GM21825 (cell line): ENCODE measurements at regions not wholly inside any gene's neighbourhood (a gene's known extent, or its start where the extent isn't known, plus 50 kb on each side); places are given as distances from the start of the nearest gene placed in this dataset.
"Not testable (repeated sequence)": the region's sequence is repeated elsewhere in the genome, so short reads cannot be mapped to it uniquely, and the experiment has no call there.

Experiments
- ATAC-seq: cut with Tn5 transposase; IDR thresholded peaks from one replicate; pipeline ENCODE4 v1.9.1; 2021; ENCODE audit warnings: mild to moderate bottlenecking, moderate library complexity; ENCODE audit not compliant: unreplicated experiment

- no peak for ATAC-seq
These were observed 202.1 kb upstream of the SMIM30 start for GRCh38 chr7:113320419-113320818.

DNA sequence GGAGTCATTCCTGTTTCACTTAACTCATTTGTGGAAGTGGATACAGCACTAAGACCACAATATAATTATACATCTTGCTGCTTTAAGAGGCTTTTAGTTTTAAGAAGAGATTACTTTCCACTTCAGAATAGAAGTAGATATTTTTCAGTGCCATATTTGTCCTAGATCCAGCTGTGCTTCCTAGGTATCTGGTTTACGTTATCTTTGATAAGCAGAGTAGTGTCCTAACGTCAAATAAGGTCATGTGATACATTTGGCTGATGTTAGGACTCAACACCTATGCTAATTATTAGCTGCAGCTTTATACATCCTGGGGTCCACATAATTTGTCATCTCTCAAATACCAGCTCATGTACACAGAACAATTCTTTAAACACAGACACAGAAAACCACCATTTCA lies 196.2 kb upstream of the SMIM30 start:
- ATAC-seq = no peak

GRCh38 chr7:113308399-113308798 lies 190.0 kb upstream of the SMIM30 start:
- no peak for ATAC-seq

GRCh38 chr7:113307147-113307546 lies 188.8 kb upstream of the SMIM30 start:
- no peak for ATAC-seq

DNA sequence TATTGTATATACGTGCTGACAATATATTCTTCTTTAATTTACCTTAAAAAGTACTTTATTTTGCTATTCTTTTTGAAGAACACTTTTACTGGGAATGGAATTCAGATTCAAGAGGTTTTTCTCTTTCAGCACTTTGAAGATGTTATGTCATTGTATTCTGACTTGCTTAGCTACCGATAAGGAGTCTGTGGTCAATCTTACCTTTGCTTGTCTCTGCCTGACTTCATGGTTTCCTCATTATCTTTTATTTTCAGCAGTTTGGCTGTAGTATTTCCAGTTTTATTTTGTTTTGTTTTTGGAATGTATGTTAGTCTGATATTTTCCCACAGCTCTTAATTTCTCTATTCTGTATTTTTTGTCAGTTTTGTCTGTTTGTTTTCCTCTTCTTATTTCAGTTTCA lies 187.9 kb upstream of the SMIM30 start:
- no peak for ATAC-seq

- ATAC-seq = no peak
These were observed 185.8 kb upstream of the SMIM30 start for GRCh38 chr7:113304104-113304503.

- ATAC-seq = not testable (repeated sequence)
These were observed 185.0 kb upstream of the SMIM30 start for GRCh38 chr7:113303388-113303787.

- no peak for ATAC-seq
These were observed 183.6 kb upstream of the SMIM30 start for GRCh38 chr7:113301983-113302382.

DNA sequence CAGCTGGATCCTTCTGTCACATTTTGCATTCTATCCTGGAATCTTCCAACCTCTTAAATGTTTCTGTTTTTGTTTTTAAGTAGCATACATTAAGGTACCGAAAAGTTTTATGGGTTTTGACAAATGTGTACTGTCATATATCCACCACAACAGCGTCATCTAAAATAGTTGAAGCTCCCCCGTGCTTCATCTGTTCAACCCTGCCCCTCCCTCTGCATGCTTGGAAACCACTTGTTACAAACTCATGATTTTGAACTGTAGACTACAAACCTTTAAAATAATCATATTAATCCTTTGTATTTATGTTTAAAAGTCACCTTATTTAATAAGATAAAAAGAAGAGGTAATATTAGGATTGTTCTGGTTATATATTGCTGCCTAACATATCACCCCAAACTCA lies 182.8 kb upstream of the SMIM30 start:
- ATAC-seq = no peak

- no peak for ATAC-seq
These were observed 181.4 kb upstream of the SMIM30 start for GRCh38 chr7:113299748-113300147.

GRCh38 chr7:113298501-113298900 lies 180.1 kb upstream of the SMIM30 start:
- no peak for ATAC-seq

DNA sequence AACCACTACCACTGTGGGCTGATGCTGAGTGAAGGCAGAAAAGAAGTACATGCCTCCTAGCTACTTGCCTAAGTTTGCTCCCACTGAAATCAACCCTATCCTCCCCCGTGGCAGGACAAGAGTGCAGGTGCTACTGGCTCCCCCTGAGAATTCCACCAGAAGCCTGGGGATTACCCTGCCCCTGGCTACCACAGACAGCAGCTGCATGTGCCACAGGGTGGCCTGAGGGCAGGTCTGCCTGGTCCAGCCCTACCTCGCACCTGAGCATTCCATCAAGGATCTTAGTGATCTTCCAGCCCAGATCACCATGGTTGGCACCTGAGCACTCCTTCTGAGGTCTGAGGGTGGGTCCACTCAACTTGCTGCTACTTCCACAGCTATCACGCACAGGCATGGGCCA lies 176.4 kb upstream of the SMIM30 start:
- ATAC-seq = no peak

GRCh38 chr7:113292105-113292504 lies 173.8 kb upstream of the SMIM30 start:
- ATAC-seq = no peak

GRCh38 chr7:113291058-113291457 lies 172.7 kb upstream of the SMIM30 start:
- ATAC-seq = no peak

- ATAC-seq = peak; percentile 73
These were observed 170.9 kb upstream of the SMIM30 start for GRCh38 chr7:113289140-113289740.

DNA sequence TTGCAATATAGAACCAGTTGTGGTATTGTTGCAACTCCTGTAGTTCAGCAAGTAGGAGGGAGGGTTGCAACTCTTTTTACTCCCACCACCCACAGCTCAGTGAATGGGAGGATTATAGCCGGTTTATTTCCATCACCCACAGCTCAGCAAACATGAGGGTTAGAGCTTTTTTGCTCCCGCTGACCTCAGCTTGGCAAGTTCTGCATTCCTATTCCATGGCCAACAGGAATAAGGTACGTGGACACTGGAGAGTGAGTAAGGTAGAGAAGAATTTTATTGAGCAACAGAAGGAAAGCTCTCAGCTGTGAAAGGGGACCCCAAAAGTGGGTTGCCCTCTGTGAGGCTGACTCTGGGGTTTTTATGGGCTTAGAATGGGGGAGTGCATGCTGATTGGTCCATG lies 167.1 kb upstream of the SMIM30 start:
- ATAC-seq = no peak

DNA sequence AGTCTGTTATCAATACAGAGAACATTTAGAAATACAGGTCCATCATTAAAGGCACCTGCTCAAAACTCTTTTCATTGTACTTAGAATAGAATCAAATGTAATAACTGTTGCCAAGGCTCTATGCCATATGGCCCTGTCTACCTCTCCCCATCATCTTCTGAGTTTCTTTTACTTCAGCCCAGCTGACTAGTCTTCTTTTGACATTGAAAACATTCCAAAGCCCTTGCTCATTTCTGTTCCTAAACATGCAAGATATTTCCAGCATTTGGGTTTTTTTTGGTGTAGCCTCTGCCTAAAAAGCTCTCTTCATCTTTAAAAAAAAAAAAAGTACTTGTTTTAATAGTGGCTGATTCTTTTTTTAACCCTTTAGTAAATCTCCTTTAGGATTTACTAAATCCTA lies 165.5 kb upstream of the SMIM30 start:
- ATAC-seq = no peak

GRCh38 chr7:113282875-113283274 lies 164.5 kb upstream of the SMIM30 start:
- ATAC-seq = no peak

GRCh38 chr7:113281223-113281622 lies 162.9 kb upstream of the SMIM30 start:
- no peak for ATAC-seq

DNA sequence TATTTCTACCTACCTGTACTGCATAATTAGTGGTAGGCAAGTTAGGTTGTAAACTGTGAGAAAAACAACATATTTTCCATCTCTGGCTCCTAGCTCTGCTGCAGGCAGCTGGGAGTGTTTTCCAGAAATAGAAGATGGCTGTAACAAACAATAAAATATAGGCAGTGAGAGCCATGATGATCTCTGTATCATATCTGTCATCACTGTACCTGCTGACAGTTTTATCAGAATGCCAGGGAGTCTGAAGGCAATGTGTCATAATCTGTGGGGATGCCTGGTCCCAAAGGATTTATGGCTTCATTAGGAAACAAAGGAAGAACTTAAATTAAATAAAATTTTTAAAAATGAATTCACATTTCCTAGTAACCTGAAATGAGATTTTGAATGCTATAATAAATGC lies 160.9 kb upstream of the SMIM30 start:
- no peak for ATAC-seq

DNA sequence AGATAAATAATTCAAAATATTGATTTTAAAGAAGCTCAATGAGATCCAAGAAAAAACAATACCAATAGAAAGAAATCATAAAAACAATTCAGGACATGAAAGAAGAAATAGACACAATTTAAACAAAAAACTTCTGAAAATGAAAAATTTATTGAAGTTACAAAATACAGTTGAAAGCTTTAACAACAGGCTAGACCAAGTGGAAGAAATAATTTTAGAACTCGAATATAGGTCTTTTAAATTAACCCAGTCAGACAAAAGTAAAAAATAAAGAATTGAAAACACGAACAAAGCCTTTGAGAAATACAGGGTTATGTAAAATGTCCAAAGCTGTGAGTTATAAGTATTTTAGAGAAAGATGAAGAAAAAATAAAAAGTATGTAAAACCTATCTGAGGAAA lies 152.4 kb upstream of the SMIM30 start:
- ATAC-seq = no peak

- ATAC-seq = not testable (repeated sequence)
These were observed 151.2 kb upstream of the SMIM30 start for GRCh38 chr7:113269592-113269991.

GRCh38 chr7:113268757-113269156 lies 150.4 kb upstream of the SMIM30 start:
- ATAC-seq = no peak
